ENCODE measurements at regions not wholly inside any gene's neighbourhood (a gene's known extent, or its start where the extent isn't known, plus 50 kb on each side); places are given as distances from the start of the nearest gene placed in this dataset.

DNA sequence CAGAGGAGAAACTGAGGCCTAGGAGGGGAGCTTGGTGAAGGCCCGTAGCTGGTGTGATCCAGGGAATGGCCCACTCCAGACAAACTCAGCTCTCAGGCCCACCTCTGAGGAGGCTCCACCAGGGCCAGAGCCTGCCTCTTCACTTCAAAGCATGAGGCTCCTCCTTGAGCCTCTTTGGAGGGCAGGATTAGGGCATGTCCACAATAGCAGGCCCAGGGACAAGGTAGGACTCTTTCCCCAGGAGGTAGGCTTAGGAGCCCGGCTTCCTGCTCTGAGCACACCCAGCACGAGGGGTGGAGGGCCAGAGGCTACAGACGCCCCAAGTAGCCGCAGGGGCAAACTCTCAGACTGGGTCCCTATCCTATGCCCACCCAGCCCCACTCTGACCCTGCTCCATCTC lies 164.6 kb upstream of the ZMIZ1 start:
- TF ChIP-seq, protein P1, sequence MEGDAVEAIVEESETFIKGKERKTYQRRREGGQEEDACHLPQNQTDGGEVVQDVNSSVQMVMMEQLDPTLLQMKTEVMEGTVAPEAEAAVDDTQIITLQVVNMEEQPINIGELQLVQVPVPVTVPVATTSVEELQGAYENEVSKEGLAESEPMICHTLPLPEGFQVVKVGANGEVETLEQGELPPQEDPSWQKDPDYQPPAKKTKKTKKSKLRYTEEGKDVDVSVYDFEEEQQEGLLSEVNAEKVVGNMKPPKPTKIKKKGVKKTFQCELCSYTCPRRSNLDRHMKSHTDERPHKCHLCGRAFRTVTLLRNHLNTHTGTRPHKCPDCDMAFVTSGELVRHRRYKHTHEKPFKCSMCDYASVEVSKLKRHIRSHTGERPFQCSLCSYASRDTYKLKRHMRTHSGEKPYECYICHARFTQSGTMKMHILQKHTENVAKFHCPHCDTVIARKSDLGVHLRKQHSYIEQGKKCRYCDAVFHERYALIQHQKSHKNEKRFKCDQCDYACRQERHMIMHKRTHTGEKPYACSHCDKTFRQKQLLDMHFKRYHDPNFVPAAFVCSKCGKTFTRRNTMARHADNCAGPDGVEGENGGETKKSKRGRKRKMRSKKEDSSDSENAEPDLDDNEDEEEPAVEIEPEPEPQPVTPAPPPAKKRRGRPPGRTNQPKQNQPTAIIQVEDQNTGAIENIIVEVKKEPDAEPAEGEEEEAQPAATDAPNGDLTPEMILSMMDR (conservative IDR thresholded peaks at IDR 0.05 in 1 of 2, IDR thresholded peaks at IDR 0.05 in 1 of 2; ENCODE audit: extremely low read depth in 1 of 2, insufficient read depth in 1 of 2, low read depth in 1 of 2, low read length in 2 of 2): no peak
- no peak for TF ChIP-seq EZH2 (IDR thresholded peaks at IDR 0.05; ENCODE audit: borderline replicate concordance, low read length)

Data from mammary epithelial cell (primary cell).